Neural progenitor cell (in vitro differentiated cells): ENCODE measurements at regions not wholly inside any gene's neighbourhood (a gene's known extent, or its start where the extent isn't known, plus 50 kb on each side); places are given as distances from the start of the nearest gene placed in this dataset.

Source experiments
- CTCF ChIP-seq: fragments of 200-600 bp; sonication (generic); IDR thresholded peaks from 2 replicates; pipeline ENCODE4 v1.5.1; 2017; ENCODE audit warnings: antibody characterized with exemption, mild to moderate bottlenecking
- EZH2 ChIP-seq: fragments of 200-600 bp; sonication (generic); IDR thresholded peaks from 2 replicates; pipeline ENCODE4 v1.6.1; 2017; ENCODE audit warnings: antibody characterized with exemption, mild to moderate bottlenecking, moderate library complexity

GRCh38 chr2:58414506-58414905, 173.4 kb upstream of the FANCL start:
- no peak for TF ChIP-seq CTCF
- no peak for TF ChIP-seq EZH2
